ENCODE measurements at regions not wholly inside any gene's neighbourhood (a gene's known extent, or its start where the extent isn't known, plus 50 kb on each side); places are given as distances from the start of the nearest gene placed in this dataset.
"Not testable (repeated sequence)": the region's sequence is repeated elsewhere in the genome, so short reads cannot be mapped to it uniquely, and the experiment has no call there.

DNA sequence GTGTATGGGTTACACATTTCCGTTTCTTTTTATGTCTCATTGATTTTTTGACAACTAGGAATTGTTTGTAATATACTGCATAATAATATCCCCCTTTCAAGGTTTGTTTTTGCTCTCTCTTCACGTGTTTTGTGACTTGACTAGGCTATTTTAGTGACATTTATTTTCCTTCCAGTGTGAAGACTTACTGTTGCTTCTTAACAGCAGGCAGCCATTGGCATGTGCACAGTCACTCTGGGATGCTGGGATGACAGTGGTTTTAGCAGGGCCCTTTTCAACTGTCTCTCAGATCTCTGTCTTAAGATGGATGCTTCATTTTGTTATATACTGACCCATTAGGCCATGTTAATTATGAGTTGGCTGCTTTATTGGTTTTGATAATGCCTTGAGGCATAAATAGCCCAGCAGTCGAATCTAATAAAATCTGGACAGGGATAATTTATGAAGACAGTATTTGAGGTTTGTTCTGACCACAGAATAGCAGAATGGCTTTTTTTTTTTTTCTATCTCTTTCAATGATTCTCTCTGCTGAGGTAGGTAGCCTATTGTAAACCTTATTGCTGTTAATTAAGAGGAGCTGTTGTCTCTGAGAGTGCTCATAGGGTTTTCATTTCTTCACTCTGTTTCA lies 536.0 kb downstream of the GABRG2 start:
- H3K27ac ChIP-seq: no peak overlapping the region
- TF ChIP-seq CTCF (conservative IDR thresholded peaks at IDR 0.05) (no peak), ZFX (IDR thresholded peaks at IDR 0.05) (no peak)

- no peak for TF ChIP-seq ZFX (IDR thresholded peaks at IDR 0.05)
- peak; percentile 55 for TF ChIP-seq CTCF (conservative IDR thresholded peaks at IDR 0.05)
- H3K27ac ChIP-seq: no peak overlapping the region
Observed at GRCh38 chr5:162607879-162608278, 540.3 kb downstream of the GABRG2 start.

DNA sequence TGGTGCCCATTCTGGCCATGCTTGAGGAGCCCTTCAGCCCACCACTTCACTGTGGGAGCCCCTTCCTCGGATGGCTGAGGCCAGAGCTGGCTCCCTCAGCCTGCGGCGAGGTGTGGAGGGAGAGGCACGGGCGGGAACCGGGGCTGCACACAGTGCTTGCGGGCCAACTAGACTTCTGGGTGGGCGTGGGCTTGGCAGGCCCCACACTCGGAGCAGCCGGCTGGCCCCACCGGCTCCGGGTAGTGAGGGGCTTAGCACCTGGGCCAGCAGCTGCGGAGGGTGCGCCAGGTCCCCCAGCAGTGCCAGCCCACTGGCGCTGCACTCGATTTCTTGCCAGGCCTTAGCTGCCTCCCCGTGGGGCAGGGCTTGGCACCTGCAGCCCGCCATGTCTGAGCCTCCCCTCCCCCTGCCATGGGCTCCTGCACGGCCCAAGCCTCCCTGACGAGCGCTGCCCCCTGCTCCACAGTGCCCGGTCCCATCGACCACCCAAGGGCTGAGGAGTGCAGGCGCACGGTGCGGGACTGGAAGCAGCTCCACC lies 554.2 kb downstream of the GABRG2 start:
- H3K27ac ChIP-seq: not testable (repeated sequence)

- TF ChIP-seq ZFX (IDR thresholded peaks at IDR 0.05) (no peak), CTCF (conservative IDR thresholded peaks at IDR 0.05) (no peak)
- no peak overlapping the region for H3K27ac ChIP-seq
Observed at GRCh38 chr5:162624110-162624509, 556.5 kb downstream of the GABRG2 start.

DNA sequence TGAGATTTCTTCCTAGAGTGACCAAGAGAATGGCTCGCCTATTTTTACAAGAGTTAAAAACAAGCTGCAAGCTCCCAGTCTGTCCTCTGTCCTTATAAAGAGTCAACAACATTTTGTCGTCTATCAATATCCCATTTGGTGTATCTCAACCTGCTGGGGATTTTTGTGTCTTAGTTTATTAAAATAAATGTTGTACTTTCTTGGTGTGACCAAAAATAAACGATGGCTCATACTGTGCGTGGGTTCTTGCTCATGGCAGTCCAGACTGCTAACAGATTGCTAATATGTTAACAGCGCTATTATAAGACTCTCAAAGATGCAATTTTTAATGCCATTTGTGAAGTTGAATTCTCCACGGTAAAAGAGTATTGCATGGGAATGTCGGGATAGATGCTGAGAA lies 569.9 kb downstream of the GABRG2 start:
- TF ChIP-seq CTCF (conservative IDR thresholded peaks at IDR 0.05) (no peak), ZFX (IDR thresholded peaks at IDR 0.05) (no peak)
- no peak overlapping the region for H3K27ac ChIP-seq

- TF ChIP-seq CTCF (conservative IDR thresholded peaks at IDR 0.05) (no peak), ZFX (IDR thresholded peaks at IDR 0.05) (no peak)
- H3K27ac ChIP-seq: no peak overlapping the region
Observed at GRCh38 chr5:162638849-162639248, 571.3 kb downstream of the GABRG2 start.

DNA sequence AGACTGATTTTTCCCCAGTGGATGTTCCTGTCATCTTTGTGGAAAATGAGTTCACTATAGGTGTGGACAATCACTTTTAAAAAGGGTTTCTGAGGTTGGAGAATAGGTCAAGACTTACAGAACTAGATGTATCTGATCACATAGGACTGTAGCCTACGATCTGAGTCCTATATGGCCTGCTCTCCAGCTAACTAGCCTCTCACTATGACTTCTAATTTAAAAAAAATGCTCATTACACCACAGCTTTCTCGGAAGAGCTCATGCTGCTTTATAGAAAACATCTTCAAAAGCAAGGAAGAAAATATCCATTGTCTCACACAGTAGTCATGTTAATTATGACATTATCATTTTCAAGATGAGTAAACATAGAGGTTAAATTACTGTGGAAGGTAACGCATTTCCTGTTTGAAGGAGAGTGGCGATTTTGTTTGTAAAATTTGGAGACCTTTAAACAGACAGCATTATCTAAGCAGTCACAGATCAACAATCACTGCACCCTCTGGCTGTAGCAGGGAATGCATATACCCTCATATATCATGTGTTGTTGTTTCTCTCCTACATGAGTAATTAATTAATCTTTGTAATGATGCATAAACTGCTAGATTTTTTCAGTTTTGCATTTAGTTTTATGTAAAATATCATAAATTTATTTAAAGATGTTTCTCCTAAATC lies 573.7 kb downstream of the GABRG2 start:
- H3K27ac ChIP-seq: no peak overlapping the region
- TF ChIP-seq CTCF (conservative IDR thresholded peaks at IDR 0.05) (no peak), ZFX (IDR thresholded peaks at IDR 0.05) (no peak)

Measured in C4-2B (cell line).